22Rv1 (cell line): ENCODE measurements at regions not wholly inside any gene's neighbourhood (a gene's known extent, or its start where the extent isn't known, plus 50 kb on each side); places are given as distances from the start of the nearest gene placed in this dataset.

Experiments used
- CTCF ChIP-seq: fragments of 450-650 bp; IDR thresholded peaks from 2 replicates; pipeline ENCODE4 v1.5.1; 2017; ENCODE audit warnings: mild to moderate bottlenecking
- ZFX ChIP-seq: fragments of 450-650 bp; IDR thresholded peaks from 2 replicates; pipeline ENCODE4 v1.6.1; 2017; ENCODE audit warnings: antibody characterized with exemption, borderline replicate concordance

- TF ChIP-seq CTCF (no peak), ZFX (no peak)
Observed at GRCh38 chr2:126782648-126783047, 116.0 kb upstream of the TEX51 start.
